COLO829 (cell line): ENCODE measurements at regions not wholly inside any gene's neighbourhood (a gene's known extent, or its start where the extent isn't known, plus 50 kb on each side); places are given as distances from the start of the nearest gene placed in this dataset.

Source experiments
- DNase-seq: peaks from one replicate; pipeline ENCODE4 v3.0.0; 2012; ENCODE audit warnings: low spot score

DNA sequence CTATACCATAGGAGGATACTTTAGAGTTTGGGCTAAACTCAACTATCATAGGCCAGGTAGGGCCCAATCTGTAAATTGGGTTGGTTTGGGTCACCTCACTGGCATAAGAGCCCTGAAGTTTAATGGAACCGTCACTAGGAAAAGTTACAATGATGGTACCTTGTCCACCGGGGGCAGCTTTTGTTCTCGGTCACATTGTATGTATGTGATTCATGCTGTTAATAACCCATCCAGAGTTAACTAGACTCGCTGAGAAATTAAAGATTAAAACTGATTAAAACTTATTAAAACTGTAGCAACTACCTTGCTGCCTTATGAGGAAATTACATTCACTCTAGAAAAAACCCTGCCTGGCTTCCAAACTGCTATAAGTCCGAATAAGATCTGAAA is 145.0 kb upstream of the TMCO5A start:
- no peak for DNase-seq

DNA sequence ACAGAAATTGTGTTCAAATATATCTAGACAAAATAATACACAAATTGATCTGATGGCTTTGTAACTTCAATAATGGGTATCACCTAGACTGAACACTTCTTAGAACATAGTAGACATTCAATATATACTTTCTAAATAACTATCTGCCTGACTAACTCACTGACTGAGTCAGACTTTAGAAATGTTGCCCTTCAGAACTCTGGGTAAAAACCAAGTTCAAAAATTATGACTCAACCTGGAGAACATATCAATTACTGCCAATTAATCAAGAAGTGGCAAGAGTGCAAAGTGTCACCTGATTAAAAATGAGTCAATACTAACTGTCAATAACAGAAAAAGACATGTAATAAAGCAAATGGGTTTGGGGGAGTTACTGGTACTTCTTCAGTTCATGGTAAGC is 144.6 kb upstream of the TMCO5A start:
- no peak for DNase-seq

DNA sequence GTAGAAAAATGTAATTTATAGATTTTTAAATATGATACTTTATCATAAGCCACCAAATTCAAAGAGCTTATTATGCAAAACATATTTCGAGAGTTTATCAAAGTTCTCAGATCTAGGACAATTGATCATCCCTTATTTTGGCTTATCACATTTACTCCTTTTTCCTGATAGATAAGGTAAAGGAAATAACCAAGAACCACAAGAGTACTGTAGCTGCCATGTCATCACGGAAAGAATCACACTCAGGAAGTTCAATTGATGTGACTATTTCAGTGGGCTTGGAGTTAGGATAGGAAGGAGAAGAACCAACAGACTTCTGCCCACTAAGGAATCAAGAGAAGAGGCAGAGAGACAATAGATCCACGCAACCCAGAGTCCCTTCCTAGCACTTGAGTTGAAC is 142.7 kb upstream of the TMCO5A start:
- DNase-seq: no peak

- DNase-seq: no peak
Observed at GRCh38 chr15:37792351-37792750, 142.1 kb upstream of the TMCO5A start.

GRCh38 chr15:37793851-37794250 is 140.6 kb upstream of the TMCO5A start:
- no peak for DNase-seq

GRCh38 chr15:37794947-37795346 is 139.5 kb upstream of the TMCO5A start:
- no peak for DNase-seq

GRCh38 chr15:37801529-37801928 is 132.9 kb upstream of the TMCO5A start:
- DNase-seq: no peak

DNA sequence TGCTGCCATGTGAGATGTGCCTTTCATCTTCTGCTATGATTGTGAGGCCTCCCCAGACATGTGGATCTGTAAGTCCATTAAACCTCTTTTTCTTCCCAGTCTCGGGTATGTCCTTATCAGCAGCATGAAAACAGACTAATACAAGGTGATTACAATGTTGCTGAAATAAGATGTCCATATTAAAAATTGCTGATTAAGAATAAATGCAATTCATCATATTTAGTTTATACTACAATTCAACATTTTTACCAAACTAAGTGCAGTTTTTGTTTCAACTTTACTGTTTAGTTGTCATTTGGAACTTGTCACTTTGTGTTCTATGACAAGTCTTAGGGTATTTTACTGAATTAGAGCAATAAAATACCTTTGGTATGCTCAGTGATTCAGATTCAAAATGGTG is 127.6 kb upstream of the TMCO5A start:
- no peak for DNase-seq

DNA sequence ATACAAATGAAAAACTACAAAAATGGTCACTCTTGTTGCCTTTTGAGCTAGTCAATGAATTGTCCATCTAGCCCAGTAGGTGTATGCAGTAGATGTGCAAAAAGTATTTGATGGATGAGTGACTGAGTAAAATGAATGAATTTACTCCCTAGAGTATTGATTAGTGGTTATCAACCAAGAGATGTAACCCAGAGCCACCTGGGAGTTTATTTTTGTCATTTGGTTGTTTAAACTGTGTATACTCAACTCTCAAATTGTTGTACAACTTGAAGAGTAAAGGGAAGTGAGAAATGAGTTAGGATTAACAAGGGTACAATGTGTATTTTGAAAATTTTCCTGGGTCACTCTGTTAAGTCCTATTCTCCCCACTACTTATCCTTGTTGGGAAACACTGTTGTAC is 124.1 kb upstream of the TMCO5A start:
- DNase-seq: no peak

GRCh38 chr15:37813306-37813705 is 121.1 kb upstream of the TMCO5A start:
- no peak for DNase-seq

GRCh38 chr15:37814847-37815515 is 119.5 kb upstream of the TMCO5A start:
- DNase-seq: no peak

DNA sequence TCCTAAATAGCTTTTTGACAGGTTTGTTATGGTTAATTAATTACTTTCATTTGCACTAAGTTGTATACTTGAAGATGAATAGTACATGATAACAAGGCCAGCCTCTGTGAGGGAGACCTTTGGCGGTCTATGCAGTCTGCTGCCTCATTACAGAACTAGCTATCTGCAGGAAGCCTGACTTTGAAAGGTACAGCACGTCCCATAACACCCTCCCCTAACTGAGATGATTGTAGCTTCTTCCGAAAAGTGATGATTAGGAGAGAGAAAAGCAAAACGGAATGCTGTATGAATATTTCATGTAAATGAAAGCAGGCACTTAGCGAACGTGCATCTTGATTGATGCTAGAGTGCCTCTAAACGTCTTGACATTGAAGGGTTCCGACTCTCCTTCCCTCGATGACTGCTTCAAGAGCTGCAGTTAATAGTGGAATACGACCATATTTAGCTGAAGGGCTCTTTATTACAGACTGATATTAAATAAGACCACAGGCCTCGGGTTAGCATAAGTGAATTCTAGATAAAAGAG is 116.2 kb upstream of the TMCO5A start:
- DNase-seq: no peak

DNA sequence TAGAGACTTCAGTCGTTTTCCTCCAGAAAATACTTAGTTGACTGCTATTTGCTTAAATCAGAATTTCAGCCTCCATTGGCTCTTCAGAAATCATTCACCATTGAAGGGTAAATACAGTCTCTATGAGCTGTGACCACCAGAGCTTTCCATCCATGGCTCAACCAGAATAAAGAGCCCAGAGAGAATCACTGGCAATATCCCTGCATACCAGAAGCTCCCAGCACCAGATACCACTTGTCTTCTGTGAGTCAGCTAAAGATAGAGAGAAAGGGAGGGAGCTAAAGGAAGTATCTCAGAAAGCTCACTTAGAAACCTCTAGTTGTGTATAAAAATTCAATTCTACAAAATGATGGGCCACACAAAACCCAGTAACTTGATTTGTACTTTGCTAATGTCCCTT is 115.2 kb upstream of the TMCO5A start:
- DNase-seq: no peak

DNA sequence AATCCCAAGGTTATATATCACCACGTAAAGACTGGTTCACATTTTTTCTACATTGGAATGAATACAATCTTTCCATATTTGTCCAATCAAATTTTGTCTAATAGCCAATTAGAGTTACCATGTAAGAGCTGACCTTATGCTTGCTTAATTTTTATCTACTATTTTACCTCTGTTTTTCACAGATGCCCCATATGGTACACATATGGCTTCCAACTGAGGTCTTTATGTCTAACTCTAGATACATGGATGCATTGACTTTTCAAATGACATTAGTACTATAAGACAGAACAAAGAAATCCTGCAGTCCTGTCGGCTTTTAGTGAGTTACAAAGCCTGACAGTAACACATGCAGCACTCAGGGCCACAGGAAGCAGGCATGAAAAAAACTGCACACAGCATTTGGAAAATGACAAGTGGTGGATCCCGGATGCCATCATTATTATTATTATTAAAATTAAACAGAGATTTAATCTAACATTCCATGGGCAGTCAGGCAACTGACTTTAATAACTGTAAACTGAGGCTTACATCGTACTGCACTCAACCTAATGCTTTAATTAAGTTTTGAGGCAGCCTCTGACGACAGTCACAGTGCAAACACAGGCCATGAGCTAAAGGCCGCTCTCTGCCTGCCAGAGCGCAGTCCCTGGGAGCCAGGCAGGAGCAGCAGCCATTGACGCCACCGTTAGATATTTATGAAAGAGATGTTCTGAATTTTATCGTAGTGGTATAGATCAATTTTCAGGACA is 113.9 kb upstream of the TMCO5A start:
- DNase-seq: no peak

GRCh38 chr15:37823601-37824275 is 110.7 kb upstream of the TMCO5A start:
- no peak for DNase-seq

GRCh38 chr15:37824717-37825382 is 109.6 kb upstream of the TMCO5A start:
- DNase-seq: no peak

GRCh38 chr15:37837276-37837675 is 97.2 kb upstream of the TMCO5A start:
- no peak for DNase-seq

GRCh38 chr15:37847776-37848175 is 86.7 kb upstream of the TMCO5A start:
- no peak for DNase-seq

DNA sequence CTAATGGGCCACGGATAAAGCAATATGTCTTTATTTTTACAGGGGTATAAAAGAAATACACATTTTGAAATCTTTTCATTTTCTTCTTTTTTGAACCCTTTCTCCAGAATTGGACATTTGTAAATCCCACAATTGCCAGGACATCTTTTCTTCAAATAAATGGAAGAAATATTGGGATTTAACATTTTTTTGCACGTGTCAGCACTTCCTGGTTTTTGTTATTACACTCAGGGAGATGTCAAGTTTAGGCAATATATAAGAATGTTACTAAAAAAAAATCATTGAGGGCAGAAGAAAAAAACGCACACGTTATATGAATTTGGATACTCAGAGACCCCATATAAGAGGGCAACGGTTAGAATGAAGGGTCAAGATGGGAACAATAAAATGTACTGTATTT is 78.3 kb upstream of the TMCO5A start:
- no peak for DNase-seq

DNA sequence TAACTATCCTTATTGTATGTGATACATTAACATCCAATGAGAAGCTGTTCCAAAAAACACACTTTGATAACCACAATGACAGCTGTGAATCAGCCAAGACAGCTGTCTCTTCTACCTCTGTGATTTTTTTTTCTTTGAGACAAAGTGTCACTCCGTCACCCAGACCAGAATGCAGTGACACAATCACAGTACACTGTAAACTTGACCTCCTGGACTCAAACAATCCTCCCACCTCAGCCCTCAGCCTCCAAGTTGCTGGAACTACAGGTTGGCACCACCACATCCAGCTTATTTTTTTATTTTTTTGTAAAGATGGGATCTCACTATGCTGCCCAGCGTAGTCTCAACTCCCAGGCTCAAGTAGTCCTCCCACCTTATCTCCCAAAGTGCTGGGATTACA is 73.5 kb upstream of the TMCO5A start:
- DNase-seq: no peak

- DNase-seq: no peak
Observed at GRCh38 chr15:37865687-37866086, 68.8 kb upstream of the TMCO5A start.

- no peak for DNase-seq
Observed at GRCh38 chr15:37870711-37871110, 63.7 kb upstream of the TMCO5A start.

DNA sequence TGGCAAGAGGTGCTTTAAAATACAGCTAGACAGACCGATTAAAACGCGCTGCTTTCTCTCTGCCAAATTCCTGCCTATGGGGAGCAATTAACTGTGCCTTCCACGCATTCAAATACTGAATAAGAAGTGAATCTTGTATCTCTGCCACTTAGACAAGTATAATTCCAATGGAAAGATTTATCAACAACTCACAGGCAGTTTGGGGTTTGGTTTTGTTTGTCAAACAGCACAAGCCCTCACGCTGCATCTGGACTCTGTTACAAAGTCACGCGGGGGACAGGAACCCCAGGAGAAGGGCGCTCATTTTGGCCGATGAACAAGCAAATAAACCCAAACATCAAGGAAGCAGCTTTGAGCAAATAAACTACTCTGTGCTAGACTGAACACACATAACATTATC is 61.8 kb upstream of the TMCO5A start:
- DNase-seq: no peak
